ENCODE measurements at regions not wholly inside any gene's neighbourhood (a gene's known extent, or its start where the extent isn't known, plus 50 kb on each side); places are given as distances from the start of the nearest gene placed in this dataset.

DNA sequence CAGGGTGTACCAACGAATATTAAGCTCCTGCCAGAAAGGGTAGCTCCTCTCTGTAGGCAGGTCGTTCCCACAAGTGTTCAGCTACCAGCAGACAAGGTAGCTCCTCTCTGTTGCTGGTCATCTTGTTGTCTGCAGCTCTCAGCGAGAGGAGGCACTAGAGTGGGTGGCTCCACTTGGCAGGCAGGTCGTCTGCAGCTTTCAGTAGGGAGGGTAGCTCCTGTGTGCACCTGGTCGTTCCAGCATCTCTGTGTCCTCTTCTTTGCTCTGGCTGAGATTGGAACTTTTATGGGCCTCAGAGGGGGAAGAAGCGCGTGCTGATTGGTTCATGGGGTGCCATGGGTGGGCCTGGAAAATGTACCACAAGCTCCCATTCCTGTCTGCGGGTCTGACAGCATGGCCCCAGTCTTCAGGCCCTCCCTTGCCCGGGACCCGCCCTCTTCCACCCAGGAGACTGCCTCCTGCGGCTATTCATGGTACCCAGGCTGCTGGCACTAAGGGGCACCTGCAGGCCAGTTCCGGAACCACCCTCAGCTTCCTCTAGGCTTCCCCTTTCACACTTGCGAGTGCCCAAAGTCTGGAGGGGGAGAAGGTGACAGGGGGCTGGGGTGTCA, 63.9 kb upstream of the CACNA2D1 start:
- POLR2A ChIA-PET: no interaction called here
- no peak overlapping the region for H3K4me2 ChIP-seq
- TF ChIP-seq TEAD4 (IDR thresholded peaks at IDR 0.05; ENCODE audit: borderline replicate concordance, insufficient read depth) (no peak), JUND (IDR thresholded peaks at IDR 0.05) (no peak), MEF2A (IDR thresholded peaks at IDR 0.05; ENCODE audit: borderline replicate concordance, low read depth) (no peak), RFX5 (IDR thresholded peaks at IDR 0.05; ENCODE audit: low read length) (no peak), EP300 (IDR thresholded peaks at IDR 0.05; ENCODE audit: borderline replicate concordance in 1 of 2, low read depth in 1 of 2, low read length in 1 of 2) (no peak), RCOR1 (IDR thresholded peaks at IDR 0.05; ENCODE audit: low read length) (no peak), TCF12 (IDR thresholded peaks at IDR 0.05) (no peak)
- TF ChIP-seq, protein P1, sequence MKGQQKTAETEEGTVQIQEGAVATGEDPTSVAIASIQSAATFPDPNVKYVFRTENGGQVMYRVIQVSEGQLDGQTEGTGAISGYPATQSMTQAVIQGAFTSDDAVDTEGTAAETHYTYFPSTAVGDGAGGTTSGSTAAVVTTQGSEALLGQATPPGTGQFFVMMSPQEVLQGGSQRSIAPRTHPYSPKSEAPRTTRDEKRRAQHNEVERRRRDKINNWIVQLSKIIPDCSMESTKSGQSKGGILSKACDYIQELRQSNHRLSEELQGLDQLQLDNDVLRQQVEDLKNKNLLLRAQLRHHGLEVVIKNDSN (IDR thresholded peaks at IDR 0.05; ENCODE audit: borderline replicate concordance, low read depth): no peak
- H3K9ac ChIP-seq: no peak overlapping the region
- H3K36me3 ChIP-seq (replicated peaks in 1 of 2; ENCODE audit: control insufficient read depth in 1 of 2, insufficient read depth in 2 of 2, low read length in 1 of 2): no peaks in the 10 kb centered on the region
- no peaks in the 10 kb centered on the region for H3K9me3 ChIP-seq
- DNase-seq: no peak
- WGBS (ENCODE audit: low lambda C conversion rate): 74% methylated on average over 11 of the region's 13 CpGs
- H2AFZ ChIP-seq (ENCODE audit: low read depth): no peak overlapping the region
- no peaks in the 10 kb centered on the region for H3K27me3 ChIP-seq (ENCODE audit: insufficient read depth)
- CTCF ChIA-PET: interaction anchor here (0.7 to 2.4 kb wide), 7 partner anchors 26 to 491 kb away, joined by 3 to 13 read pairs (median 3); no protein-coding TSS in a partner anchor
- H3K9me2 ChIP-seq: no peaks in the 10 kb centered on the region
- H3K4me1 ChIP-seq (ENCODE audit: control insufficient read depth in 1 of 2, insufficient read depth in 2 of 2, low read depth in 1 of 2, low read length in 1 of 2): no peaks in the 10 kb centered on the region
- no peak overlapping the region for H3K27ac ChIP-seq (ENCODE audit: low read depth in 2 of 2, low read length in 1 of 2)
- H3K4me3 ChIP-seq (ENCODE audit: low read depth in 2 of 2, low read length in 1 of 2): no peak overlapping the region
- H3F3A ChIP-seq (replicated peaks; ENCODE audit: insufficient read depth): no peaks in the 10 kb centered on the region
- no peaks in the 10 kb centered on the region for H4K20me1 ChIP-seq (ENCODE audit: insufficient read depth)
- H3K79me2 ChIP-seq (ENCODE audit: insufficient read depth): no peaks in the 10 kb centered on the region

DNA sequence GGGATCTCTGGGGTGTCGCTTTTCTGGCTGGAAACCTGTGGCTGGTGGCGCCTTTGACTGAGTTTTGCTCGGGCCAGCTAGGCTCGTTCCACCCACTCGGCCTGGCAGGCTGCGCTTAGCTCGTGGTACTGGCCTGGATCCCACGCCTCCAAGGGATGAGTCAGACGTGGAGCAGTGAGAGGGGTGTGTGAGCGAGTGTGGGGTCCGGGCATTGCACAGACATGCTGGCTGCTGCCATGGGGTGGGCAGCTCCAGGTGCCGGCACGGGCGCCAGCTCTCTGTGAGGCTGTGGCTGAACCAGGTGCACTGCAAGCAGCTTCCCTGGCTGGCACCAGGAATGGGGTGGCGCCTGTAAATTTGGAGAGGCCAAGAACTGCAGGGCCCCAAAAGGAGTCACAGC, 63.1 kb upstream of the CACNA2D1 start:
- no peaks in the 10 kb centered on the region for H3K79me2 ChIP-seq (ENCODE audit: insufficient read depth)
- no peak overlapping the region for H2AFZ ChIP-seq (ENCODE audit: low read depth)
- no peak overlapping the region for H3K4me2 ChIP-seq
- no peaks in the 10 kb centered on the region for H4K20me1 ChIP-seq (ENCODE audit: insufficient read depth)
- WGBS (ENCODE audit: low lambda C conversion rate): 71% methylated on average over 9 of the region's 15 CpGs
- no peaks in the 10 kb centered on the region for H3K9me2 ChIP-seq
- H3F3A ChIP-seq (replicated peaks; ENCODE audit: insufficient read depth): no peaks in the 10 kb centered on the region
- no peaks in the 10 kb centered on the region for H3K27me3 ChIP-seq (ENCODE audit: insufficient read depth)
- DNase-seq: no peak
- no peak overlapping the region for H3K9ac ChIP-seq
- no peak overlapping the region for H3K27ac ChIP-seq (ENCODE audit: low read depth in 2 of 2, low read length in 1 of 2)
- POLR2A ChIA-PET: no interaction called here
- H3K4me3 ChIP-seq (ENCODE audit: low read depth in 2 of 2, low read length in 1 of 2): no peak overlapping the region
- H3K9me3 ChIP-seq: no peaks in the 10 kb centered on the region
- TF ChIP-seq TCF12 (IDR thresholded peaks at IDR 0.05) (no peak), TAF1 (IDR thresholded peaks at IDR 0.05; ENCODE audit: borderline replicate concordance, low read depth, low read length) (no peak), JUND (IDR thresholded peaks at IDR 0.05) (no peak), MEF2A (IDR thresholded peaks at IDR 0.05; ENCODE audit: borderline replicate concordance, low read depth) (no peak), FOSL2 (IDR thresholded peaks at IDR 0.05; ENCODE audit: borderline replicate concordance, low read depth) (no peak), EP300 (IDR thresholded peaks at IDR 0.05; ENCODE audit: borderline replicate concordance in 1 of 2, low read depth in 1 of 2, low read length in 1 of 2) (no peak), POLR2AphosphoS5 (IDR thresholded peaks at IDR 0.05; ENCODE audit: low read depth, low read length) (no peak), NRF1 (IDR thresholded peaks at IDR 0.05; ENCODE audit: low read depth, low read length) (no peak), ELF1 (IDR thresholded peaks at IDR 0.05) (no peak), GATA2 (CRISPR knock-in tag; IDR thresholded peaks at IDR 0.05) (no peak), RFX5 (IDR thresholded peaks at IDR 0.05; ENCODE audit: low read length) (no peak), YY1 (IDR thresholded peaks at IDR 0.05; ENCODE audit: low read depth) (no peak), SIN3A (IDR thresholded peaks at IDR 0.05; ENCODE audit: borderline replicate concordance, low read depth, low read length) (no peak)
- TF ChIP-seq, protein P2, sequence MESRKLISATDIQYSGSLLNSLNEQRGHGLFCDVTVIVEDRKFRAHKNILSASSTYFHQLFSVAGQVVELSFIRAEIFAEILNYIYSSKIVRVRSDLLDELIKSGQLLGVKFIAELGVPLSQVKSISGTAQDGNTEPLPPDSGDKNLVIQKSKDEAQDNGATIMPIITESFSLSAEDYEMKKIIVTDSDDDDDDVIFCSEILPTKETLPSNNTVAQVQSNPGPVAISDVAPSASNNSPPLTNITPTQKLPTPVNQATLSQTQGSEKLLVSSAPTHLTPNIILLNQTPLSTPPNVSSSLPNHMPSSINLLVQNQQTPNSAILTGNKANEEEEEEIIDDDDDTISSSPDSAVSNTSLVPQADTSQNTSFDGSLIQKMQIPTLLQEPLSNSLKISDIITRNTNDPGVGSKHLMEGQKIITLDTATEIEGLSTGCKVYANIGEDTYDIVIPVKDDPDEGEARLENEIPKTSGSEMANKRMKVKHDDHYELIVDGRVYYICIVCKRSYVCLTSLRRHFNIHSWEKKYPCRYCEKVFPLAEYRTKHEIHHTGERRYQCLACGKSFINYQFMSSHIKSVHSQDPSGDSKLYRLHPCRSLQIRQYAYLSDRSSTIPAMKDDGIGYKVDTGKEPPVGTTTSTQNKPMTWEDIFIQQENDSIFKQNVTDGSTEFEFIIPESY (IDR thresholded peaks at IDR 0.05; ENCODE audit: borderline replicate concordance, low read depth): no peak
- TF ChIP-seq, protein P3, sequence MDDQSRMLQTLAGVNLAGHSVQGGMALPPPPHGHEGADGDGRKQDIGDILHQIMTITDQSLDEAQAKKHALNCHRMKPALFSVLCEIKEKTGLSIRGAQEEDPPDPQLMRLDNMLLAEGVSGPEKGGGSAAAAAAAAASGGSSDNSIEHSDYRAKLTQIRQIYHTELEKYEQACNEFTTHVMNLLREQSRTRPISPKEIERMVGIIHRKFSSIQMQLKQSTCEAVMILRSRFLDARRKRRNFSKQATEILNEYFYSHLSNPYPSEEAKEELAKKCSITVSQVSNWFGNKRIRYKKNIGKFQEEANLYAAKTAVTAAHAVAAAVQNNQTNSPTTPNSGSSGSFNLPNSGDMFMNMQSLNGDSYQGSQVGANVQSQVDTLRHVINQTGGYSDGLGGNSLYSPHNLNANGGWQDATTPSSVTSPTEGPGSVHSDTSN (IDR thresholded peaks at IDR 0.05): no peak
- TF ChIP-seq, protein P1 (IDR thresholded peaks at IDR 0.05; ENCODE audit: borderline replicate concordance, low read depth): no peak
- CTCF ChIA-PET: interaction anchor here (0.7 to 2.4 kb wide), 8 partner anchors 9 to 490 kb away, joined by 3 to 13 read pairs (median 4); no protein-coding TSS in a partner anchor
- H3K36me3 ChIP-seq (replicated peaks in 1 of 2; ENCODE audit: control insufficient read depth in 1 of 2, insufficient read depth in 2 of 2, low read length in 1 of 2): no peaks in the 10 kb centered on the region
- no peaks in the 10 kb centered on the region for H3K4me1 ChIP-seq (ENCODE audit: control insufficient read depth in 1 of 2, insufficient read depth in 2 of 2, low read depth in 1 of 2, low read length in 1 of 2)
